ENCODE measurements at regions not wholly inside any gene's neighbourhood (a gene's known extent, or its start where the extent isn't known, plus 50 kb on each side); places are given as distances from the start of the nearest gene placed in this dataset.
"Not testable (repeated sequence)": the region's sequence is repeated elsewhere in the genome, so short reads cannot be mapped to it uniquely, and the experiment has no call there.

DNA sequence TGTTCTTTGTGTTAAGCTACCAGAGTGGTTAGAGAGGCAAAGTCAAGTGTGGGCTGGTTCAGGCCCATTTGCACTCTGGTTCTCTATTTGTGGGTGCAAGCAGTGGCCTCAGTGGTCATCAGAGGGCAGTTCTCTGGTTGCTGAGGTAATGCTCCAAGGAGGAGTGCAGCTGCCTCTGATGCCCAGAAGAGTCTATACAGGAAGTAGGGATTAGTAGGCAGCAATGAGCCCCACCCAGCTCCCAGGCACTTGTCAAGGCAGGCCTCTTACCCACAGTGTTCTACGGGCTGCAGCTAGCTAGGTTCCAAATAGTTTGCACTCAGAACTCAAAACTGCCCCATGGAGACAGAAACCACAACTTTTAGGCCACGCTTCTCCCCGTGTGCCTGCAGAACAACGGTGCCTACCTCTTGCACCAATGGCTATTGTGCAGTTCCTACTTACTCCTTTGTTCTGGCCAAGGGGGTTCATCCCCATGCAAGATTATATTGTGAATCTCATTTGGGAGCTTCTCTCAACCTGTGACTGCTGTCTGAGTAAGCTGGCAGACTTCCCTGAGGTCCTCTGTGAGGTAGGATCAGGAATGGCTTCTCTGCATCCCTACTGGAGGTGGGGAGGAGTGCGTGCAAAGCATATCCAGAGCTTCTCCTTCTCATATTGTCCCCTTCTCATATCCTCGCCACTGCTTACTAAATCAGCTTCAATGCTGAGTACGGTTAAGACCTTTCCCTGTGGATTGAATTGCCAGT is 410.3 kb upstream of the LMO3 start:
- no peak for DNase-seq (ENCODE audit: low read depth)
- TF ChIP-seq, protein P1, sequence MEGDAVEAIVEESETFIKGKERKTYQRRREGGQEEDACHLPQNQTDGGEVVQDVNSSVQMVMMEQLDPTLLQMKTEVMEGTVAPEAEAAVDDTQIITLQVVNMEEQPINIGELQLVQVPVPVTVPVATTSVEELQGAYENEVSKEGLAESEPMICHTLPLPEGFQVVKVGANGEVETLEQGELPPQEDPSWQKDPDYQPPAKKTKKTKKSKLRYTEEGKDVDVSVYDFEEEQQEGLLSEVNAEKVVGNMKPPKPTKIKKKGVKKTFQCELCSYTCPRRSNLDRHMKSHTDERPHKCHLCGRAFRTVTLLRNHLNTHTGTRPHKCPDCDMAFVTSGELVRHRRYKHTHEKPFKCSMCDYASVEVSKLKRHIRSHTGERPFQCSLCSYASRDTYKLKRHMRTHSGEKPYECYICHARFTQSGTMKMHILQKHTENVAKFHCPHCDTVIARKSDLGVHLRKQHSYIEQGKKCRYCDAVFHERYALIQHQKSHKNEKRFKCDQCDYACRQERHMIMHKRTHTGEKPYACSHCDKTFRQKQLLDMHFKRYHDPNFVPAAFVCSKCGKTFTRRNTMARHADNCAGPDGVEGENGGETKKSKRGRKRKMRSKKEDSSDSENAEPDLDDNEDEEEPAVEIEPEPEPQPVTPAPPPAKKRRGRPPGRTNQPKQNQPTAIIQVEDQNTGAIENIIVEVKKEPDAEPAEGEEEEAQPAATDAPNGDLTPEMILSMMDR (IDR thresholded peaks at IDR 0.05; ENCODE audit: insufficient read depth, low read depth, low read length, missing control alignments), result no peak
- no peak overlapping the region for H3K4me3 ChIP-seq (ENCODE audit: low read depth, low read length)

DNA sequence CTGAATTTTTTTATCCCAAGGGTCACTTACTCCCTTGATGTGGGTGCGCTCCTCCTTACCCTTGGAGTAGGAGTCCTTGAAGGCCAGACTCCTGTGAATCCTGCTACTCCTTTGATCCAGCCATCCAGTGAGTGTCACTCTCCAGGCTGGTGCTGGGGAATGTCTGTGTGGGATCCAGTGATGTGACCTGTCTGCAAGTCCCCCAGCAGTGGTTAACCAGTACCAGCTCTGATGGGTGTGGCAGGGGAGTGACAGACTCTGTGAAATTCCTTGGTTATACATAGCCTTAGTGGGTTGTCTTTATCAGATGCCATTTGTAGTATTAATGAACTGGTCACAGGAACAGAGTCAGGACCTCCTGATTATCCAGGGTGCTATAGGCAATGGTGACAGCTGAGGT is 409.5 kb upstream of the LMO3 start:
- H3K4me3 ChIP-seq (ENCODE audit: low read depth, low read length), result no peak overlapping the region
- TF ChIP-seq, protein P1 (IDR thresholded peaks at IDR 0.05; ENCODE audit: insufficient read depth, low read depth, low read length, missing control alignments), result no peak
- DNase-seq (ENCODE audit: low read depth), result no peak

DNA sequence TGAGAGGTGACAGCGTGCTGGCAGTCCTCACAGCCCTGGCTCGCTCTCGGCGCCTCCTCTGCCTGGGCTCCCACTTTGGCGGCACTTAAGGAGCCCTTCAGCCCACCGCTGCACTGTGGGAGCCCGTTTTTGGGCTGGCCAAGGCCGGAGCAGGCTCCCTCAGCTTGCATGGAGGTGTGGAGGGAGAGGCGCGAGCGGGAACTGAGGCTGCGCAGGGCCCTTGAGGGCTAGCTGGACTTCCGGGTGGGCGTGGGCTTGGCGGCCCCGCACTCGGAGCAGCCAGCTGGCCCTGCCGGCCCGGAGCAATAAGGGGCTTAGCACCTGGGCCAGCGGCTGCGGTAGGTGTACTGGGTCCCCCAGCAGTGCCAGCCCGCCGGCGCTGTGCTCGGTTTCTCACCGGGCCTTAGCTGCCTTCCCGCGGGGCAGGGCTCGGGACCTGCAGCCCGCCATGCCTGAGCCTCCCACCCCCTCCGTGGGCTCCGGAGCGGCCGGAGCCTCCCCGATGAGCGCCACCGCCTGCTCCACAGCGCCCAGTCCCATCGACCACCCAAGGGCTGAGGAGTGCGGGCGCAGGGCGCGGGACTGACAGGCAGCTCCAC is 401.6 kb upstream of the LMO3 start:
- not testable (repeated sequence) for DNase-seq (ENCODE audit: low read depth); H3K4me3 ChIP-seq (ENCODE audit: low read depth, low read length)

DNA sequence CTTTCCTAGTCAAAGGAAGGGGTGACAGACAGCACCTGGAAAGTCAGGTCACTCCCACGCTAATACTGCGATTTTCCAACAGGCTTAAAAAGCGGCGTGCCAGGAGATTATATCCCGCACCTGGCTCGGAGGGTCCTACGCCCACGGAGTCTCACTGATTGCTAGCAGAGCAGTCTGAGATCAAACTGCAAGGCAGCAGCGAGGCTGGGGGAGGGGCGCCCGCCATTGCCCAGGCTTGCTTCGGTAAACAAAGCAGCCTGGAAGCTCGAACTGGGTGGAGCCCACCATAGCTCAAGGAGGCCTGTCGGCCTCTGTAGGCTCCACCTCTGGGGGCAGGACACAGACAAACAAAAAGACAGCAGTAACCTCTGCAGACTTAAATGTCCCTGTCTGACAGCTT is 392.6 kb upstream of the LMO3 start:
- not testable (repeated sequence) for DNase-seq (ENCODE audit: low read depth); H3K4me3 ChIP-seq (ENCODE audit: low read depth, low read length)

DNA sequence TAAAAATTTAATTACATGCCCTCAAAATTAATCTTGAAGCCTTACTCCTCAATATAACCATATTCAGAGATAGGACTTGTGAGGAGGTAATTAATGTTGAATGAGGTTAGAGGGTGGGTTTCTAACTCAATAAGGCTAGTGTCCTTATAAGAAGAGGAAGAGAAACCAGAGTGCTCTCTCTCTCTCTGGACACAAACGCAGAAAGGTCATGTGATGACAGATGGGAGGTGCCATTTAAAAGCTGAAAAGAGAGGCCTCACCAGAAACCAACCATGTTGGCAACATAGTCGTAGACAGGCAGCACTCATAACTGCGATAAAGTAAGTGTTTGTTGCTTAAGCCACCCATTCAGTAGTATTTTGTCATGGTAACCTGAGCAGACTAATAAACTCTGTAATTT is 378.5 kb upstream of the LMO3 start:
- DNase-seq (ENCODE audit: low read depth), result peak; percentile 1
- TF ChIP-seq, protein P1 (IDR thresholded peaks at IDR 0.05; ENCODE audit: insufficient read depth, low read depth, low read length, missing control alignments), result no peak
- no peak overlapping the region for H3K4me3 ChIP-seq (ENCODE audit: low read depth, low read length)

DNA sequence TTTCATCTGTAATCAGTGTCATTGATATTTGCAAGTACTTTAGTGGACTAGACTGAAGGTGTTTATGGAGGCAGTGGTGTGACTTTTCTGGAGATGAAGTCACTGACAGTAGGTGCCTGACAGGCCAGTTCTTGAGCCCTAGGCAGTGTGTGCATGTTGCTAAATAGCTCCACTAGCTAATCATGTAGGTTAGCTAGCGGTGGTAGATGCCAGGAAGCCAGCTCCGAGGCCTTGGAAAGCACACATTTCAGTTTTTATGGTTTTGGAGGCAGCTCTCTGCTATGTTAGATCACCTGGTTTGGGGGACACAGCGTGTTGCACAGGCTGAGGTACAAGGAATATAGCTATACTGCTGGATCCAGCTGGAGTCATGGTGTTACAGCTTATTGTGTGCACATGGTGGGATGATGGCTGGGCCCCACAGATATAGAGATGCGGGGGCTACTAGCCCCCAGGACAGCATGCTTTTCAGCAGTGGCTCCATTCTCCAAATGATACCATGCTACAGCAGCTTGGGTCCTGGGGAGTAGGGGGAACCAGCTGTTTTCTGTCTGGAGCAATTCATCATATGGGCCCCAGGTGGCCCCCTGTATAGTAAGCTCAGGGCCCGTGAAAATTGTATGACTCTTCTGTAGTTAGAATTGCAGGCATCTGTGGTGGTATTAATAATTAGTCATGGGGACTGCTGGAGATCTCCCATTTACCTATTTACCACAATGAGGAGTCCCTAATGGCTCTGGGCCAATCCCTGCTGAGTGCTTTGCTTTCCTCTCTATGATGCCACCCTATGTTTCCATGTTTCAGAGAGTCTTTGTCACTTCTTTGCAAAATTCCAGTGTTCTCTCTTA is 367.2 kb upstream of the LMO3 start:
- no peak for DNase-seq (ENCODE audit: low read depth)
- TF ChIP-seq, protein P1 (IDR thresholded peaks at IDR 0.05; ENCODE audit: insufficient read depth, low read depth, low read length, missing control alignments), result no peak
- H3K4me3 ChIP-seq (ENCODE audit: low read depth, low read length), result no peak overlapping the region

DNA sequence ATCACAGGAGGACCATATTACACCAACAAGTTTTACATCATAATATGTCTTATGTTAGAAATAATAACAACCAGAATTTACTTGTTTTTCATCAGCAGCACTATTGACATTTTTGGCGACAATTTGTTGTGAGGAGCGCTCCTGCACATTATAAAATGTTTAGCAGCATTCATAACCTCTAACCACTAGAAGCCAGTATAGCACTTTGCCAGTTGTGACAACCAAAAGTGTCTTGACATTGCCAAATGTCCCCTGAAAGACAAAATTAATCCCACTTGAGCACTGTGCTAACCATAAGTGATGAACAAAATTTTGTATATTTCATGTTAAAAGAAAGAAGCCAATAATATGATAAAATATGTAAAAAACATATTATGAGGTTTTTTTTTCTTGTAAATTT is 356.9 kb upstream of the LMO3 start:
- TF ChIP-seq, protein P1 (IDR thresholded peaks at IDR 0.05; ENCODE audit: insufficient read depth, low read depth, low read length, missing control alignments), result no peak
- DNase-seq (ENCODE audit: low read depth), result no peak
- no peak overlapping the region for H3K4me3 ChIP-seq (ENCODE audit: low read depth, low read length)
